IMR-90 (cell line): ENCODE measurements at regions not wholly inside any gene's neighbourhood (a gene's known extent, or its start where the extent isn't known, plus 50 kb on each side); places are given as distances from the start of the nearest gene placed in this dataset.

Source experiments
- BHLHE40 ChIP-seq: fragments of 150-350 bp; IDR thresholded peaks from 2 replicates; pipeline ENCODE4 v1.6.1; 2016; ENCODE audit warnings: mild to moderate bottlenecking, low read depth, low read length
- CEBPB ChIP-seq: IDR thresholded peaks from 2 replicates; pipeline ENCODE4 v1.6.1; 2012; ENCODE audit warnings: low read depth, low read length, improper control_type of control experiment
- CHD1 ChIP-seq: IDR thresholded peaks from 2 replicates; pipeline ENCODE4 v1.6.1; 2012; ENCODE audit warnings: low read depth, low read length, improper control_type of control experiment
- CTCF ChIP-seq: conservative IDR thresholded peaks from 2 replicates; pipeline ENCODE4 v1.5.1; 2012; ENCODE audit warnings: mild to moderate bottlenecking, low read depth, low read length, improper control_type of control experiment
- MAFK ChIP-seq: IDR thresholded peaks from 2 replicates; pipeline ENCODE4 v1.6.1; 2012; ENCODE audit warnings: low read depth, low read length, improper control_type of control experiment
- MXI1 ChIP-seq: IDR thresholded peaks from 2 replicates; pipeline ENCODE4 v1.6.1; 2012; ENCODE audit warnings: low read depth, mild to moderate bottlenecking, low read length, moderate library complexity, borderline replicate concordance
- POLR2A ChIP-seq: IDR thresholded peaks from 2 replicates; pipeline ENCODE4 v1.6.1; 2012; ENCODE audit warnings: mild to moderate bottlenecking, low read depth, low read length
- RAD21 ChIP-seq: IDR thresholded peaks from 2 replicates; pipeline ENCODE4 v1.6.1; 2012; ENCODE audit warnings: low read length, improper control_type of control experiment
- SMC3 ChIP-seq: fragments of 150-350 bp; IDR thresholded peaks from 2 replicates; pipeline ENCODE4 v1.6.1; 2016; ENCODE audit warnings: low read depth, mild to moderate bottlenecking, antibody characterized with exemption, low read length, moderate library complexity

GRCh38 chr12:76633415-76633814, 73.8 kb upstream of the OSBPL8 start:
- TF ChIP-seq MXI1 (no peak), POLR2A (no peak), CTCF (no peak), BHLHE40 (no peak), CHD1 (no peak), MAFK (no peak), RAD21 (no peak), CEBPB (no peak), SMC3 (no peak)
